OCI-LY7 (cell line): ENCODE measurements at regions not wholly inside any gene's neighbourhood (a gene's known extent, or its start where the extent isn't known, plus 50 kb on each side); places are given as distances from the start of the nearest gene placed in this dataset.

Source experiments
- BruUV-seq: library from RNA; stranded (reverse); fragments of 400-500 nt; replicated peaks from 2 replicates; lab custom pipeline; 2021; lab: Mats Ljungman, UMichigan
- CTCF ChIA-PET: fragments of 300-600 bp; sonication (Branson Sonifier 250); formaldehyde crosslinking; loops from one replicate; lab custom pipeline; 2022; ENCODE audit warnings: antibody characterized with exemption; ENCODE audit not compliant: unreplicated experiment; lab: Charles Lee
- POLR2A ChIA-PET: fragments of 300-600 bp; sonication (Branson Sonifier 250); formaldehyde crosslinking; loops from one replicate; lab custom pipeline; 2022; ENCODE audit warnings: antibody characterized with exemption; lab: Charles Lee
- DNase-seq: peaks from one replicate; pipeline ENCODE4 v3.0.0-alpha.2; 2015; ENCODE audit warnings: low spot score
- H2AFZ ChIP-seq: fragments of 200-600 bp; sonication (generic), shearing (Covaris generic); 2 replicates; pipeline ENCODE4 v1.6.1; 2014; ENCODE audit warnings: mild to moderate bottlenecking, antibody characterized with exemption, low read length, moderate library complexity
- H3K27ac ChIP-seq: fragments of 200-600 bp; sonication (generic); 2 replicates; pipeline ENCODE4 v1.5.1; 2014; ENCODE audit warnings: mixed run types, low read depth, mild to moderate bottlenecking, moderate library complexity, low read length, inconsistent platforms; ENCODE audit not compliant: poor library complexity, severe bottlenecking
- H3K36me3 ChIP-seq: fragments of 200-600 bp; sonication (generic); 2 replicates; pipeline ENCODE4 v1.6.1; 2014; ENCODE audit warnings: mild to moderate bottlenecking, antibody characterized with exemption, low read length, moderate library complexity, mixed read lengths; ENCODE audit not compliant: insufficient read depth
- H3K4me1 ChIP-seq: fragments of 200-600 bp; sonication (generic); 2 replicates; pipeline ENCODE4 v1.5.1; 2014; ENCODE audit warnings: mild to moderate bottlenecking, low read length; ENCODE audit not compliant: insufficient read depth, poor library complexity, severe bottlenecking
- H3K4me2 ChIP-seq: fragments of 200-600 bp; sonication (generic); 2 replicates; pipeline ENCODE4 v1.6.1; 2014; ENCODE audit warnings: mild to moderate bottlenecking, low read length
- H3K4me3 ChIP-seq: fragments of 200-600 bp; sonication (generic); 2 replicates; pipeline ENCODE4 v1.5.1; 2014; ENCODE audit warnings: mild to moderate bottlenecking, low read depth, low read length; ENCODE audit not compliant: poor library complexity, severe bottlenecking
- H3K79me2 ChIP-seq: fragments of 200-600 bp; sonication (generic); 2 replicates; pipeline ENCODE4 v1.6.1; 2016; ENCODE audit warnings: low read depth, mild to moderate bottlenecking, low read length, moderate library complexity, mixed read lengths; ENCODE audit not compliant: insufficient read depth
- H3K9me2 ChIP-seq: fragments of 200-600 bp; sonication (generic); 2 replicates; pipeline ENCODE4 v1.6.1; 2016; ENCODE audit warnings: mild to moderate bottlenecking, low read length, mixed read lengths; ENCODE audit not compliant: insufficient read depth
- H3K9me3 ChIP-seq: fragments of 200-600 bp; sonication (generic); 2 replicates; pipeline ENCODE4 v1.6.1; 2014; ENCODE audit warnings: mild to moderate bottlenecking, mixed run types, low read length, mixed read lengths
- H4K20me1 ChIP-seq: fragments of 200-600 bp; sonication (generic); 2 replicates; pipeline ENCODE4 v1.6.1; 2014; ENCODE audit warnings: mild to moderate bottlenecking, antibody characterized with exemption, low read length, moderate library complexity, mixed read lengths; ENCODE audit not compliant: insufficient read depth
- CTCF ChIP-seq: fragments of 200-600 bp; sonication (generic); conservative IDR thresholded peaks from 2 replicates; pipeline ENCODE4 v1.5.1; 2014; ENCODE audit warnings: mild to moderate bottlenecking, antibody characterized with exemption, low read length, moderate library complexity, mixed read lengths
- EZH2phosphoT487 ChIP-seq: fragments of 200-600 bp; sonication (generic); IDR thresholded peaks from 2 replicates; pipeline ENCODE4 v1.6.1; 2018; ENCODE audit warnings: low read depth, borderline replicate concordance, mild to moderate bottlenecking, mixed run types, antibody characterized with exemption, low read length, moderate library complexity, mixed read lengths
- intact Hi-C: fragments of 100-400 bp; cut with micrococcal nuclease; formaldehyde crosslinking; loops from one replicate; pipeline ENCODE4 v1.10.0; 2022; ENCODE audit not compliant: unreplicated experiment

- Histone ChIP-seq H3K4me1 (peaks cover 79% of the 10 kb centered on the region), H3K9me3 (no peaks in the 10 kb centered on the region), H3K4me2 (peak overlapping the region; percentile 89), H2AFZ (peak overlapping the region; percentile 72; the same call in 1 of the 2 replicates), H3K79me2 (peaks cover 16% of the 10 kb centered on the region; the same call in 1 of the 2 replicates), H3K9me2 (no peaks in the 10 kb centered on the region), H3K4me3 (peak overlapping the region; percentile 49), H4K20me1 (no peaks in the 10 kb centered on the region), H3K27ac (peak overlapping the region; percentile 92), H3K36me3 (no peaks in the 10 kb centered on the region)
- no peak for DNase-seq
- TF ChIP-seq EZH2phosphoT487 (no peak), CTCF (no peak)
- ChIA-PET CTCF (interaction anchor here (0.8 to 2.5 kb wide), 7 partner anchors 13 to 175 kb away, joined by 3 to 9 read pairs (median 3); no protein-coding TSS in a partner anchor), POLR2A (interaction anchor here (0.5 to 10.1 kb wide), 23 partner anchors 9 to 1270 kb away, joined by 3 to 183 read pairs (median 6); partner anchors contain the start of gene RNF144B)
- intact Hi-C loops = loop anchor here (10.0 kb wide), 1 partner anchor 497 kb away; no protein-coding TSS in a partner anchor
- TSS peak; percentile 86 for BruUV-seq
Measured at GRCh38 chr6:18328070-18328469, 59.1 kb upstream of the RNF144B start.

- intact Hi-C loops = loop anchor here (10.0 kb wide), 1 partner anchor 497 kb away; no protein-coding TSS in a partner anchor
- no peak for TF ChIP-seq CTCF
- no peak for TF ChIP-seq EZH2phosphoT487
- ChIA-PET POLR2A (interaction anchor here (0.5 to 10.1 kb wide), 25 partner anchors 10 to 1270 kb away, joined by 3 to 183 read pairs (median 6); partner anchors contain the start of gene RNF144B), CTCF (interaction anchor here (0.7 to 2.5 kb wide), 8 partner anchors 13 to 177 kb away, joined by 3 to 9 read pairs (median 3); no protein-coding TSS in a partner anchor)
- no peaks in the 10 kb centered on the region for H4K20me1 ChIP-seq
- H3K9me2 ChIP-seq = no peaks in the 10 kb centered on the region
- H3K9me3 ChIP-seq = no peaks in the 10 kb centered on the region
- peak overlapping the region; percentile 49 for H3K4me3 ChIP-seq
- no TSS peak for BruUV-seq
- peaks cover 82% of the 10 kb centered on the region for H3K4me1 ChIP-seq
- peaks cover 16% of the 10 kb centered on the region; the same call in 1 of the 2 replicates for H3K79me2 ChIP-seq
- peak overlapping the region; percentile 72; the same call in 1 of the 2 replicates for H2AFZ ChIP-seq
- H3K36me3 ChIP-seq = no peaks in the 10 kb centered on the region
- H3K27ac ChIP-seq = peak overlapping the region; percentile 92
- peak overlapping the region; percentile 89 for H3K4me2 ChIP-seq
- peak; percentile 92 for DNase-seq
Measured at GRCh38 chr6:18327626-18328025, 59.5 kb upstream of the RNF144B start.

- POLR2A ChIA-PET = interaction anchor here (0.5 to 10.1 kb wide), 17 partner anchors 9 to 182 kb away, joined by 3 to 183 read pairs (median 8); partner anchors contain the start of gene RNF144B
- intact Hi-C loops = loop anchor here (10.0 kb wide), 1 partner anchor 498 kb away; no protein-coding TSS in a partner anchor
- no peak for TF ChIP-seq CTCF
- TF ChIP-seq EZH2phosphoT487 = no peak
- H3K4me3 ChIP-seq = no peak overlapping the region
- H2AFZ ChIP-seq = peak overlapping the region; percentile 72
- no peaks in the 10 kb centered on the region for H3K36me3 ChIP-seq
- H4K20me1 ChIP-seq = no peaks in the 10 kb centered on the region
- CTCF ChIA-PET = interaction anchor here (0.7 to 2.5 kb wide), 5 partner anchors 19 to 178 kb away, joined by 3 to 8 read pairs (median 3); no protein-coding TSS in a partner anchor
- peaks cover 16% of the 10 kb centered on the region; the same call in 1 of the 2 replicates for H3K79me2 ChIP-seq
- no peaks in the 10 kb centered on the region for H3K9me3 ChIP-seq
- no TSS peak for BruUV-seq
- no peak for DNase-seq
- peak overlapping the region; percentile 89 for H3K4me2 ChIP-seq
- peaks cover 86% of the 10 kb centered on the region for H3K4me1 ChIP-seq
- no peaks in the 10 kb centered on the region for H3K9me2 ChIP-seq
- H3K27ac ChIP-seq = peak overlapping the region; percentile 92
Measured at GRCh38 chr6:18326980-18327379, 60.2 kb upstream of the RNF144B start.
